ENCODE measurements at regions not wholly inside any gene's neighbourhood (a gene's known extent, or its start where the extent isn't known, plus 50 kb on each side); places are given as distances from the start of the nearest gene placed in this dataset.

DNA sequence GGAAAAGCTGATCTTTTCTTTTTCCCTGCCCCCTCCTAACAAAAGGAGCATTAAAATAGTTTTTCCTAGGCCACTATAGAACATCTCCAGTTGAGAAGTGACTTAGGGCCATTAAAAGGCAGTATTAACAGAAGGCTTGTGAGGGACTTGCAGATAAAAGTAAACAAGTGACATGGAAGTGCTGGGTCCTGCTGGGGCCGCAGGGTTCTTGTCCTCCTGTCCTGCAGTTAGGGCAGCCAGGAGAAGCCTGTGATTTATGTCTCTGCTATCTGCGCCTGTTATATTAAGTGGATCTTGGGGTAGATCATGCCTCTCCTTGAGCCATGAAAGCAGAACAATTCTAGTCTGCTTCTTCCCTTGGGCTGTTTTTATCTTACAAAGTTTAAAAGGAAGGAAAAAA is 271.4 kb upstream of the C11orf87 start:
- Histone ChIP-seq H3K36me3 (ENCODE audit: control insufficient read depth, insufficient read depth, low read length) (no peaks in the 10 kb centered on the region), H3K27me3 (ENCODE audit: control insufficient read depth, insufficient read depth, low read length) (no peaks in the 10 kb centered on the region), H3K4me3 (ENCODE audit: low read depth, low read length) (no peak overlapping the region)
- ChIA-PET POLR2A (no interaction called here), CTCF (interaction anchor here (0.7 kb wide), 1 partner anchor 363 kb away, joined by 4 read pairs; no protein-coding TSS in a partner anchor)
- TF ChIP-seq, protein P1, sequence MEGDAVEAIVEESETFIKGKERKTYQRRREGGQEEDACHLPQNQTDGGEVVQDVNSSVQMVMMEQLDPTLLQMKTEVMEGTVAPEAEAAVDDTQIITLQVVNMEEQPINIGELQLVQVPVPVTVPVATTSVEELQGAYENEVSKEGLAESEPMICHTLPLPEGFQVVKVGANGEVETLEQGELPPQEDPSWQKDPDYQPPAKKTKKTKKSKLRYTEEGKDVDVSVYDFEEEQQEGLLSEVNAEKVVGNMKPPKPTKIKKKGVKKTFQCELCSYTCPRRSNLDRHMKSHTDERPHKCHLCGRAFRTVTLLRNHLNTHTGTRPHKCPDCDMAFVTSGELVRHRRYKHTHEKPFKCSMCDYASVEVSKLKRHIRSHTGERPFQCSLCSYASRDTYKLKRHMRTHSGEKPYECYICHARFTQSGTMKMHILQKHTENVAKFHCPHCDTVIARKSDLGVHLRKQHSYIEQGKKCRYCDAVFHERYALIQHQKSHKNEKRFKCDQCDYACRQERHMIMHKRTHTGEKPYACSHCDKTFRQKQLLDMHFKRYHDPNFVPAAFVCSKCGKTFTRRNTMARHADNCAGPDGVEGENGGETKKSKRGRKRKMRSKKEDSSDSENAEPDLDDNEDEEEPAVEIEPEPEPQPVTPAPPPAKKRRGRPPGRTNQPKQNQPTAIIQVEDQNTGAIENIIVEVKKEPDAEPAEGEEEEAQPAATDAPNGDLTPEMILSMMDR (IDR thresholded peaks at IDR 0.05; ENCODE audit: insufficient read depth, low read depth, low read length) = no peak
- no peak for DNase-seq (ENCODE audit: low read depth)

DNA sequence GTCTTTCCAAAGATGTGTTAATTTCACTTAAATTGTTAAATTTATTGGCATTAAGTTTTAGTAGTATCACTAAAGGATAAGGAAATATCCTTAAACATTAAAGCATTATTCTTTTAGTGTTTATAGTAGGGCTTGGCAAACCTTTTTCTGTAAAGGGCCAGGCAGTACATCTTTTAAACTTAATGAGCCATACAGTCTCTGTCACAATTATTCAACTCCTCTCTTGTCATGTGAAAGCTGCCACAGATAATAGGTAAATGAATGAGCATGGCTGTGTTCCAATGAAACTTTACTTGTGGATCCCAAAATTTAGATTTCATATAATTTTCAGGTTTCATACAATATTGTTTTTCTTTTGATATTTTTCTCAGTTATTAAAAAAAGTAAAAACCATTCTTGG is 268.2 kb upstream of the C11orf87 start:
- CTCF ChIA-PET = no interaction called here

DNA sequence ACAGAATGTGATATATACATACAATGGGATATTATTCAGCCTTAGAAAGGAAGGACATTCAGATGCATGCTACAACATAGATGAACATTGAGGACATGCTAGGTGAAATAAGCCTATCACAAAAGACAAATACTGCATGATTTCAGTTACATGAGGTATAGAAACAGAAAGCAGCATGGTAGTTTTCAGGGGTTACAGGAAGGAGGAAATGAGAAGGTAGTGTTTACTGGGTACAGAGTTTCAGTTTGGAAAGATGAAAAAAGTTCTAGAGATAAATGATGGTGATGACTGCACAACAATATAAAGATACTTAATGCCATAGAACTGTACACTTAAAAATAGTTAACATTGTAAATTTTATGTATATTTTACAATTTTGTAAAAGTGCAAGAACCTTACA is 266.7 kb upstream of the C11orf87 start:
- POLR2A ChIA-PET = no interaction called here
- TF ChIP-seq, protein P1 (IDR thresholded peaks at IDR 0.05; ENCODE audit: insufficient read depth, low read depth, low read length) = no peak
- no peak for DNase-seq (ENCODE audit: low read depth)
- Histone ChIP-seq H3K4me3 (ENCODE audit: low read depth, low read length) (no peak overlapping the region), H3K36me3 (ENCODE audit: control insufficient read depth, insufficient read depth, low read length) (no peaks in the 10 kb centered on the region), H3K27me3 (ENCODE audit: control insufficient read depth, insufficient read depth, low read length) (no peaks in the 10 kb centered on the region)
- CTCF ChIA-PET = no interaction called here

More for the DNA sequence above, 268.2 kb upstream of the C11orf87 start:
- Histone ChIP-seq H3K4me3 (ENCODE audit: low read depth, low read length) (no peak overlapping the region), H3K36me3 (ENCODE audit: control insufficient read depth, insufficient read depth, low read length) (no peaks in the 10 kb centered on the region), H3K27me3 (ENCODE audit: control insufficient read depth, insufficient read depth, low read length) (no peaks in the 10 kb centered on the region)
- POLR2A ChIA-PET = no interaction called here
- TF ChIP-seq, protein P1 (IDR thresholded peaks at IDR 0.05; ENCODE audit: insufficient read depth, low read depth, low read length) = no peak
- no peak for DNase-seq (ENCODE audit: low read depth)

DNA sequence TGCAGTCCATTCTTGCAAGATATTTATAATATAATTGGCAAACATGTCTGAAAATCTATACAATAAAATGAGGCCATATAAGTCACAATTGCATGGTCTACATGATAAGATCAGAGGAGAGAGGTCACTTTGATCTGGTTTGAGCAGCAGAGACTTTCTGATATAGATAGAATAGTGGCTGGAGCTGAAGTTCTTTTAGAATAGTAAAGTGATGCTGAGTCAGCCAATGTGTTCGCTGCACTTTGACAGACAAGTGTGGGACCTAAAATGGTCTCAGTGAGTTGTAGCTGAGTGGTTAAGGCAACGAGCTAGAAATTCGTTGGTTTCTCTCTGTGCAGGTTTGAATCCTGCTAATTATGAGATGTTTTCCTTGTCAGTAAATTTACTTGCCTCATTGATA is 257.0 kb upstream of the C11orf87 start:
- no peak for DNase-seq (ENCODE audit: low read depth)
- no peaks in the 10 kb centered on the region for H3K36me3 ChIP-seq (ENCODE audit: control insufficient read depth, insufficient read depth, low read length)
- ChIA-PET CTCF (no interaction called here), POLR2A (no interaction called here)
- TF ChIP-seq, protein P1 (IDR thresholded peaks at IDR 0.05; ENCODE audit: insufficient read depth, low read depth, low read length) = no peak
- H3K4me3 ChIP-seq (ENCODE audit: low read depth, low read length) = no peak overlapping the region
- no peaks in the 10 kb centered on the region for H3K27me3 ChIP-seq (ENCODE audit: control insufficient read depth, insufficient read depth, low read length)

DNA sequence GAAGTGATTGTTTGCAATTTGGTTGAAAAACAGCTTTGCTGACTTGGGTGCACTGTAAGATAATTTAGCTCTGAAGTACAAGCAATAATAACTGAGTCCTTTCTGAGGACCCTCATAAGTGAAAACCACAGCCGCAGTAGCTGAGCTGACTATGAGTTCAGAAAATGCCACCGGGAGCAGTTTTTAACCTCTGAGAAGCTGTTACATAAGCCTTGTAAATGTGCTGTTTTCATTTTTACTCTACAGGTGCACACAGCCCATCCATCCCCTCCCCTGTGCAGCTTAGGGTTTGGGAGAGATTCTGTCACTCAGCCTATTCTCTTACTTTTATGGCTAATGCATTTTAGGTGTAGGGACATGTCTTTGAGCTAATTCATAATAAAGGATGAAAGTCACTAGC is 255.5 kb upstream of the C11orf87 start:
- TF ChIP-seq, protein P1 (IDR thresholded peaks at IDR 0.05; ENCODE audit: insufficient read depth, low read depth, low read length) = no peak
- Histone ChIP-seq H3K4me3 (ENCODE audit: low read depth, low read length) (no peak overlapping the region), H3K27me3 (ENCODE audit: control insufficient read depth, insufficient read depth, low read length) (no peaks in the 10 kb centered on the region), H3K36me3 (ENCODE audit: control insufficient read depth, insufficient read depth, low read length) (no peaks in the 10 kb centered on the region)
- ChIA-PET CTCF (no interaction called here), POLR2A (no interaction called here)
- DNase-seq (ENCODE audit: low read depth) = no peak

Measured in BJ (cell line).